ENCODE measurements at regions not wholly inside any gene's neighbourhood (a gene's known extent, or its start where the extent isn't known, plus 50 kb on each side); places are given as distances from the start of the nearest gene placed in this dataset.

DNA sequence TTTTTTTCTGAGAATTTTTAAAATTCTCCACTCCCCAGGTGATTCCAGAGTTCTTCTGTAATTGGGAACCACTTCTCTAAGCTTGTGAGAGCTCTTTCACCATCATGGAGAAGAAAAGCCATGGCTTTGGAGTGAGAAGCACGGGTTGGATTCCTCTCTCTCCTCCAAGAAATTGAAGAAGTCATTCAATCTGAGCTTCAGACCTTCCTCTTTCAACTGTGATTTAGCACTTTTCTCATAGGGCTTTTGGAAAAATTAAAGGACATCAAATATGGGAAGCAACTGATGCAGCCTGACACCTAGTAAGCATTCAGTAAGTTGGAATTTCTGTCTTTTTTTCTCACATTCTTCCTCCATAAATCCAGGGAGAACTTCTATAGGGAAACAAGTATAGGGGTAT is 580.4 kb upstream of the KLF4 start:
- no peaks in the 10 kb centered on the region for H3K27me3 ChIP-seq (ENCODE audit: insufficient read depth, low read length)
- H3K36me3 ChIP-seq (ENCODE audit: control insufficient read depth in 1 of 2, insufficient read depth in 2 of 2, low read length in 2 of 2) = no peaks in the 10 kb centered on the region
- WGBS (ENCODE audit: extremely low coverage, insufficient coverage, insufficient read length) = no CpG with 5 or more reads among the region's 1 CpG
- H3K79me2 ChIP-seq (ENCODE audit: control insufficient read depth, insufficient read depth, low read length, poor library complexity) = no peaks in the 10 kb centered on the region
- H3K18ac ChIP-seq (ENCODE audit: low read length) = no peak overlapping the region
- H2BK120ac ChIP-seq (ENCODE audit: insufficient read depth, low read length, poor library complexity) = no peak overlapping the region
- no peaks in the 10 kb centered on the region for H3K4me1 ChIP-seq (ENCODE audit: control insufficient read depth in 1 of 2, insufficient read depth in 2 of 2, low read length in 2 of 2)
- H2AK5ac ChIP-seq (ENCODE audit: low read length) = no peak overlapping the region
- H3K4me2 ChIP-seq (ENCODE audit: low read length) = no peak overlapping the region
- H4K91ac ChIP-seq (ENCODE audit: low read depth, low read length) = no peak overlapping the region
- H3K9ac ChIP-seq (ENCODE audit: low read length) = no peak overlapping the region
- no peak overlapping the region for H3K23ac ChIP-seq (ENCODE audit: low read length)
- DNase-seq = no peak
- no peak overlapping the region for H3K4me3 ChIP-seq (ENCODE audit: low read depth, low read length)
- no peaks in the 10 kb centered on the region for H3K79me1 ChIP-seq (ENCODE audit: low read length)
- H4K8ac ChIP-seq (ENCODE audit: low read depth, low read length) = no peak overlapping the region
- H3K14ac ChIP-seq (ENCODE audit: low read length) = no peak overlapping the region
- H4K12ac ChIP-seq (ENCODE audit: low read depth, low read length) = no peak overlapping the region
- no peaks in the 10 kb centered on the region for H3K9me3 ChIP-seq (ENCODE audit: insufficient read depth, low read depth, low read length)
- H2AFZ ChIP-seq (ENCODE audit: insufficient read depth, low read length, poor library complexity) = no peak overlapping the region
- H3K27ac ChIP-seq (ENCODE audit: low read depth, low read length) = no peak overlapping the region
- no peak overlapping the region for H2BK12ac ChIP-seq (ENCODE audit: low read length)
- H3K4ac ChIP-seq (ENCODE audit: low read depth, low read length) = no peak overlapping the region
- no peak overlapping the region for H2BK5ac ChIP-seq (ENCODE audit: low read depth, low read length, poor library complexity)

DNA sequence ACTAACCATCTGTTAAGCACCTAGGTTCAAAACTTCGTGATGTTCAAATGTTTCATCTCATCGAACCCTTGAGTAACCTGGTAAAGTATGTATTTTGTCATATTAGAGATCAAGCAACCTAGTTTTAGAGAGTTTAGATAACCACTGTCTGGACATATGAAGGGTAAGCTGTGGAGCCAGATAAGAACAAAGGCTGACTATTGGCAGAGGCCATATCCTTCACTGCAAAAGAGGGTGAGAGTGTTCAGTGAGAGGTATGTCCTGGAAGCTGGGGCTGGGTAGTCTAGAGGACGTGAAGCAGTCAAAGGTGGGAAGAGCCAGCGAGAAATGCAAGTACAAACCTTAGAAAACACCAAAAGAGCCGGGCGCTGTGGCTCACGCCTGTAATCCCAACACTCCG is 573.1 kb upstream of the KLF4 start:
- H3K18ac ChIP-seq (ENCODE audit: low read length) = no peak overlapping the region
- WGBS (ENCODE audit: extremely low coverage, insufficient coverage, insufficient read length) = no CpG with 5 or more reads among the region's 8 CpGs
- DNase-seq = no peak

DNA sequence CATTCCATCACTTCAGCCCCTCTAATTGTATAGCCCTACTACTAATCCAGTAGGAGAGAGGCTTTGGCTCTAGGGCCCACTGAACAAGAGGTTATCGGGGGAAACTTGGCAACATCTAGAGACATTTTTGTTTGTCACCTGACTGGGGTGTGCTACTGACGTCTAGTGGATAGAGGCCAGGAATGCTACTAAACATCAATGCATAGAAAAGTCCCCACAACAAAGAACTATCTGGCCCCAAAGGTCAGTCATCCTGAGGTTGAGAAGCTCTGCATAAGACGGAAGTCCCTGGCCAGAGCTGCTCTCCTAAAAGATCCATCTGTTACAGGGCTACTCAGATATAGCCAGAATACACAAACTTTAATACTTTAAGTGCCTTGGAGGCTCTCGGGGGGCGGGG is 570.6 kb upstream of the KLF4 start:
- no peak overlapping the region for H4K91ac ChIP-seq (ENCODE audit: low read depth, low read length)
- no peak overlapping the region for H3K23ac ChIP-seq (ENCODE audit: low read length)
- H4K12ac ChIP-seq (ENCODE audit: low read depth, low read length) = no peak overlapping the region
- H4K8ac ChIP-seq (ENCODE audit: low read depth, low read length) = no peak overlapping the region
- H3K4ac ChIP-seq (ENCODE audit: low read depth, low read length) = no peak overlapping the region
- H3K36me3 ChIP-seq (ENCODE audit: control insufficient read depth in 1 of 2, insufficient read depth in 2 of 2, low read length in 2 of 2) = no peaks in the 10 kb centered on the region
- H3K4me3 ChIP-seq (ENCODE audit: low read depth, low read length) = no peak overlapping the region
- no peak overlapping the region for H3K14ac ChIP-seq (ENCODE audit: low read length)
- no peak overlapping the region for H2BK12ac ChIP-seq (ENCODE audit: low read length)
- H3K27ac ChIP-seq (ENCODE audit: low read depth, low read length) = no peak overlapping the region
- peaks cover 0 to 4% of the 10 kb centered on the region in 2 experiments for H3K4me1 ChIP-seq (ENCODE audit: control insufficient read depth in 1 of 2, insufficient read depth in 2 of 2, low read length in 2 of 2)
- H2AFZ ChIP-seq (ENCODE audit: insufficient read depth, low read length, poor library complexity) = no peak overlapping the region
- H3K27me3 ChIP-seq (ENCODE audit: insufficient read depth, low read length) = no peaks in the 10 kb centered on the region
- H3K79me1 ChIP-seq (ENCODE audit: low read length) = peaks cover 2% of the 10 kb centered on the region
- DNase-seq = no peak
- H3K4me2 ChIP-seq (ENCODE audit: low read length) = no peak overlapping the region
- H3K79me2 ChIP-seq (ENCODE audit: control insufficient read depth, insufficient read depth, low read length, poor library complexity) = no peaks in the 10 kb centered on the region
- H3K18ac ChIP-seq (ENCODE audit: low read length) = no peak overlapping the region
- H3K9me3 ChIP-seq (ENCODE audit: insufficient read depth, low read depth, low read length) = no peaks in the 10 kb centered on the region
- no peak overlapping the region for H2BK120ac ChIP-seq (ENCODE audit: insufficient read depth, low read length, poor library complexity)
- H2BK5ac ChIP-seq (ENCODE audit: low read depth, low read length, poor library complexity) = no peak overlapping the region
- WGBS (ENCODE audit: extremely low coverage, insufficient coverage, insufficient read length) = no CpG with 5 or more reads among the region's 5 CpGs
- no peak overlapping the region for H3K9ac ChIP-seq (ENCODE audit: low read length)
- H2AK5ac ChIP-seq (ENCODE audit: low read length) = no peak overlapping the region

More for the DNA sequence above, 573.1 kb upstream of the KLF4 start:
- no peak overlapping the region for H4K91ac ChIP-seq (ENCODE audit: low read depth, low read length)
- no peak overlapping the region for H2BK12ac ChIP-seq (ENCODE audit: low read length)
- no peaks in the 10 kb centered on the region for H3K27me3 ChIP-seq (ENCODE audit: insufficient read depth, low read length)
- H4K8ac ChIP-seq (ENCODE audit: low read depth, low read length) = no peak overlapping the region
- H4K12ac ChIP-seq (ENCODE audit: low read depth, low read length) = no peak overlapping the region
- H3K36me3 ChIP-seq (ENCODE audit: control insufficient read depth in 1 of 2, insufficient read depth in 2 of 2, low read length in 2 of 2) = no peaks in the 10 kb centered on the region
- H3K4me1 ChIP-seq (ENCODE audit: control insufficient read depth in 1 of 2, insufficient read depth in 2 of 2, low read length in 2 of 2) = peaks cover 0 to 2% of the 10 kb centered on the region in 2 experiments
- H3K4ac ChIP-seq (ENCODE audit: low read depth, low read length) = no peak overlapping the region
- no peak overlapping the region for H3K14ac ChIP-seq (ENCODE audit: low read length)
- H3K23ac ChIP-seq (ENCODE audit: low read length) = no peak overlapping the region
- H3K27ac ChIP-seq (ENCODE audit: low read depth, low read length) = no peak overlapping the region
- H2BK5ac ChIP-seq (ENCODE audit: low read depth, low read length, poor library complexity) = no peak overlapping the region
- no peaks in the 10 kb centered on the region for H3K9me3 ChIP-seq (ENCODE audit: insufficient read depth, low read depth, low read length)
- H3K4me2 ChIP-seq (ENCODE audit: low read length) = no peak overlapping the region
- no peaks in the 10 kb centered on the region for H3K79me2 ChIP-seq (ENCODE audit: control insufficient read depth, insufficient read depth, low read length, poor library complexity)
- H3K79me1 ChIP-seq (ENCODE audit: low read length) = no peaks in the 10 kb centered on the region
- no peak overlapping the region for H2AFZ ChIP-seq (ENCODE audit: insufficient read depth, low read length, poor library complexity)
- no peak overlapping the region for H3K4me3 ChIP-seq (ENCODE audit: low read depth, low read length)
- no peak overlapping the region for H2BK120ac ChIP-seq (ENCODE audit: insufficient read depth, low read length, poor library complexity)
- H2AK5ac ChIP-seq (ENCODE audit: low read length) = no peak overlapping the region
- H3K9ac ChIP-seq (ENCODE audit: low read length) = no peak overlapping the region

DNA sequence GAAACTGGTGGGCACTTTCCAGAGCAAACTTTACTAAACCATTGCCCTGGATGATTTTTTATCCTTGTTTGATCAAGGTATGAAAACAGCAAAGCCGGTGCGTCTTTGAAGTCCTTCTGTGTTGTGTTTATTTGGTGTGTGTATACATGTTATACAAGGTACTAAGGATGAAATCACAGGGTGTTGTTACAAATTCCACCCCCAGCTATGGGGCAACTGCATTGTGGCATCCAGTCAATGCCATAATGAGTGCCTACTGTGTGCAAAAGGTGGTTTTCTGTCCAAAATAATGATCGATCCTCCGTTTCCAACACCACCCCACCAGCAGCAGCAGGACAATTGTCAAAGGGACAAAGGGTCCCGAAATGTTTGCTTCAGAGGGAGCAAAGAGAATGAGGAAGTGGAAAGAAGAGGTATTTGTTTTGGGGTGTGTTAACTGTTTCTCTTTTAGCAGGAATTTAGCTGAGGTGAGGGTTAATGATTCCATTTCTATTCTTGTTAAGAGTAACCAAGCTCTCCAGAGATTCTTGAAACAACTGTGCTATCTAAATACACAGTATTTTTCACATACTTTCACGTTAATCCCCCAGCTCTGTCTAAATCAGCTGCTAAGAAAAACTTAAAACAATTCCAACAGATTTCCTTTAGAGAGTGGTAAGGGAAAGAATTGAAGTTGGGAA is 568.7 kb upstream of the KLF4 start:
- Histone ChIP-seq H3K27me3 (ENCODE audit: insufficient read depth, low read length) (no peaks in the 10 kb centered on the region), H3K9me3 (ENCODE audit: insufficient read depth, low read depth, low read length) (no peaks in the 10 kb centered on the region), H2BK12ac (ENCODE audit: low read length) (no peak overlapping the region)

More for the DNA sequence above, 568.7 kb upstream of the KLF4 start:
- H3K14ac ChIP-seq (ENCODE audit: low read length) = no peak overlapping the region
- H3K79me1 ChIP-seq (ENCODE audit: low read length) = peaks cover 2% of the 10 kb centered on the region
- no peak for DNase-seq
- peaks cover 0 to 4% of the 10 kb centered on the region in 2 experiments for H3K4me1 ChIP-seq (ENCODE audit: control insufficient read depth in 1 of 2, insufficient read depth in 2 of 2, low read length in 2 of 2)
- H4K8ac ChIP-seq (ENCODE audit: low read depth, low read length) = no peak overlapping the region
- no peak overlapping the region for H4K12ac ChIP-seq (ENCODE audit: low read depth, low read length)
- no peak overlapping the region for H2BK120ac ChIP-seq (ENCODE audit: insufficient read depth, low read length, poor library complexity)
- no peak overlapping the region for H3K4ac ChIP-seq (ENCODE audit: low read depth, low read length)
- H3K23ac ChIP-seq (ENCODE audit: low read length) = no peak overlapping the region
- H2AFZ ChIP-seq (ENCODE audit: insufficient read depth, low read length, poor library complexity) = no peak overlapping the region
- H3K4me3 ChIP-seq (ENCODE audit: low read depth, low read length) = no peak overlapping the region
- no peaks in the 10 kb centered on the region for H3K79me2 ChIP-seq (ENCODE audit: control insufficient read depth, insufficient read depth, low read length, poor library complexity)
- H2AK5ac ChIP-seq (ENCODE audit: low read length) = no peak overlapping the region
- H3K36me3 ChIP-seq (ENCODE audit: control insufficient read depth in 1 of 2, insufficient read depth in 2 of 2, low read length in 2 of 2) = no peaks in the 10 kb centered on the region
- no CpG with 5 or more reads among the region's 6 CpGs for WGBS (ENCODE audit: extremely low coverage, insufficient coverage, insufficient read length)
- no peak overlapping the region for H3K4me2 ChIP-seq (ENCODE audit: low read length)
- no peak overlapping the region for H2BK5ac ChIP-seq (ENCODE audit: low read depth, low read length, poor library complexity)
- no peak overlapping the region for H3K18ac ChIP-seq (ENCODE audit: low read length)
- H3K9ac ChIP-seq (ENCODE audit: low read length) = no peak overlapping the region
- H4K91ac ChIP-seq (ENCODE audit: low read depth, low read length) = no peak overlapping the region
- H3K27ac ChIP-seq (ENCODE audit: low read depth, low read length) = no peak overlapping the region
